K562 (cell line): ENCODE measurements at regions not wholly inside any gene's neighbourhood (a gene's known extent, or its start where the extent isn't known, plus 50 kb on each side); places are given as distances from the start of the nearest gene placed in this dataset.

Experiments used
- ATF3 ChIP-seq, 2 experiments: fragments of 450-650 bp in 1 of 2; sonication (generic) in 1 of 2; formaldehyde crosslinking in 1 of 2; IDR thresholded peaks in 1 of 2; conservative IDR thresholded peaks in 1 of 2; 2 replicates each; pipeline versions ENCODE4 v1.6.1 to v1.8.1; 2016 to 2023; ENCODE audit warnings: mild to moderate bottlenecking in 2 of 2, moderate library complexity in 2 of 2, inconsistent platforms in 1 of 2, missing genetic modification reagents in 1 of 2
- ATF4 ChIP-seq: fragments of 450-650 bp; formaldehyde crosslinking; IDR thresholded peaks from 2 replicates; pipeline ENCODE4 v1.4.0; 2022; ENCODE audit warnings: mild to moderate bottlenecking, moderate library complexity
- CTCF ChIP-seq, 3 experiments: IDR thresholded peaks in 2 of 3; conservative IDR thresholded peaks in 1 of 3; 2 replicates each; pipeline ENCODE4 v1.5.1; 2011 to 2012; ENCODE audit warnings: low read length in 3 of 3, mild to moderate bottlenecking in 3 of 3, control low read depth in 2 of 3, improper control_type of control experiment in 1 of 3, inconsistent platforms in 1 of 3, low read depth in 1 of 3, mixed read lengths in 1 of 3, moderate library complexity in 1 of 3; ENCODE audit not compliant: insufficient read depth in 2 of 3
- REST ChIP-seq, 2 experiments: fragments of 450-650 bp; formaldehyde crosslinking in 1 of 2; IDR thresholded peaks; 2 replicates each; pipeline versions ENCODE4 v1.4.0 to v1.6.1; 2014 to 2020; ENCODE audit warnings: mild to moderate bottlenecking in 2 of 2, borderline replicate concordance in 1 of 2, low read depth in 1 of 2
- USF2 ChIP-seq: sonication (generic); formaldehyde crosslinking; IDR thresholded peaks from 2 replicates; pipeline ENCODE4 v1.5.0; 2020; ENCODE audit warnings: missing genetic modification reagents
- ZBTB7A ChIP-seq: IDR thresholded peaks from 2 replicates; pipeline ENCODE4 v1.6.1; 2011; ENCODE audit warnings: low read depth, mild to moderate bottlenecking, low read length, moderate library complexity, borderline replicate concordance; ENCODE audit not compliant: control insufficient read depth

GRCh38 chr1:115217150-115218033 lies 120.7 kb downstream of the NGF start:
- TF ChIP-seq CTCF (IDR thresholded peaks at IDR 0.05 in 2 of 3, conservative IDR thresholded peaks at IDR 0.05 in 1 of 3; ENCODE audit: insufficient read depth in 2 of 3, low read depth in 1 of 3, low read length in 3 of 3) (no peak), ZBTB7A (no peak), ATF4 (CRISPR knock-in tag) (no peak), REST (IDR thresholded peaks at IDR 0.05; ENCODE audit: borderline replicate concordance) (no peak), REST (CRISPR knock-in tag; IDR thresholded peaks at IDR 0.05; ENCODE audit: low read depth) (no peak), USF2 (CRISPR knock-in tag) (no peak), ATF3 (IDR thresholded peaks at IDR 0.05) (no peak), ATF3 (CRISPR knock-in tag; conservative IDR thresholded peaks at IDR 0.05) (no peak)
